Heart left ventricle (tissue), 13 donors: ENCODE measurements at regions not wholly inside any gene's neighbourhood (a gene's known extent, or its start where the extent isn't known, plus 50 kb on each side); places are given as distances from the start of the nearest gene placed in this dataset.

ENCODE experiments used
- CTCF ChIP-seq, 12 donors: fragments of 200-600 bp; sonication (generic) in 4 of 12; IDR thresholded peaks; one replicate each; pipeline versions ENCODE4 v1.5.0 to v1.8.0; 2018 to 2022; ENCODE audit warnings: antibody characterized with exemption in 12 of 12, mild to moderate bottlenecking in 5 of 12
- POLR2A ChIP-seq, 2 donors: fragments of 450-650 bp; IDR thresholded peaks; one replicate each; pipeline ENCODE4 v1.6.1; 2017; ENCODE audit warnings: antibody characterized with exemption in 2 of 2, mild to moderate bottlenecking in 2 of 2, moderate library complexity in 2 of 2
- donor health status: ischemic (EF 13 %, LVEDD 7.1; RV severe dilation, severe dysfunction).
- donor health status: DM: no; HTN: yes; CAD: no.
- donor health status: DM: no; HTN: no; CAD: no.
- donor health status: ischemic (EF 25% LVEDD 6.9; RV normal size, moderate dysfunction).
- donor health status: ischemic (EF 25% LVEDD 5.7; RV mildly dilated, moderate dysfunction).
- donor health status: ischemic (EF 35%, LVEDD 5.7; RV mildly dilated, moderate dysfunction).
- donor health status: nonischemic (EF 11% LVEDD 7.7; RV severe dilation, severe dysfunction).
- donor health status: DM: yes; HTN: yes; CAD: no.
- donor health status: PGD.
- donor health status: ischemic (EF 29% LVEDD 5.4; RV normal size, mild dysfunction).
- donor health status: nonischemic (EF 23%, LVEDD 6.1; RV moderate dilation, normal function).

- TF ChIP-seq CTCF (IDR thresholded peaks at IDR 0.05): no peak
- TF ChIP-seq POLR2A (IDR thresholded peaks at IDR 0.05): no peak
Measured at GRCh38 chr7:17560966-17561365, 262.5 kb downstream of the AHR start.
